Kidney tubule cell (primary cell): ENCODE measurements at regions not wholly inside any gene's neighbourhood (a gene's known extent, or its start where the extent isn't known, plus 50 kb on each side); places are given as distances from the start of the nearest gene placed in this dataset.
"Not testable (repeated sequence)": the region's sequence is repeated elsewhere in the genome, so short reads cannot be mapped to it uniquely, and the experiment has no call there.

Experiments used
- DNase-seq: peaks from one replicate; pipeline ENCODE4 v3.0.0-alpha.2; 2018; ENCODE audit warnings: low spot score

DNA sequence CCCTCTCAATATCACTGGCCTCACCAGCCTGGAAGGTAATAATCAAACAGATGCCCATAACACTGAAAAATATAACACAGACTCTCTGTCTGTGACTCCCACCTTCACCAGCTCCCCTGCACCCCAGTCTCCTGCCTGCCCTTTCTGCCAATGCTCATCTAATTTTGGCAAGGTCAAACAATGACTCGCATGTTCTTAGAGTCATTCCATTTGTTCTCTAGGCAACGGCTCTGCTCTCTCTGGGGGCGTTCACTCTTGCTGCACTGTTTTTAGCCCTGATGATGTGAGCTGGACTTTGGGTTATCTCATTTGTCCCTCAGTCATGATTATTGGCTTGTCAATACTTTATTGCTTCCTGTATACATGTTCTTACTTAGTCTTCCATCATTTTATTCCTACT is 691.8 kb downstream of the FLRT2 start:
- no peak for DNase-seq

DNA sequence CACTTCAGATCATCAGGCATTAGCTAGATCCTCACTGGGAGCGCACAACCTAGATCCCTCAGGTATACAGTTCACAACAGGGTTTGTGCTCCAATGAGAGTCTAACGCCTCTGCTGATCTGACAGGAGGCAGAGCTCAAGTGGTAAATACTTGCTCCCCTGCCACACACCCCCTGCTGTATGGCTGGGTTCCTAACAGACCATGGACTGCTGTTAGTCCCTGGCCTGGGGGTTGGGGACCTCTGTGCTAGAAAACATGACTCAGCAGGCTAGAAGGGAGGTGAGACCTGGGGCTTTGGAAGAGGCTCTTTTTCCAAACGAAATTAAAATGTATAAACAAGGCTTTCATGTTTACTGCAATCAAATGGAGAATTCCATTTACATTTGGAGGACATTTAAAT is 691.1 kb downstream of the FLRT2 start:
- no peak for DNase-seq

DNA sequence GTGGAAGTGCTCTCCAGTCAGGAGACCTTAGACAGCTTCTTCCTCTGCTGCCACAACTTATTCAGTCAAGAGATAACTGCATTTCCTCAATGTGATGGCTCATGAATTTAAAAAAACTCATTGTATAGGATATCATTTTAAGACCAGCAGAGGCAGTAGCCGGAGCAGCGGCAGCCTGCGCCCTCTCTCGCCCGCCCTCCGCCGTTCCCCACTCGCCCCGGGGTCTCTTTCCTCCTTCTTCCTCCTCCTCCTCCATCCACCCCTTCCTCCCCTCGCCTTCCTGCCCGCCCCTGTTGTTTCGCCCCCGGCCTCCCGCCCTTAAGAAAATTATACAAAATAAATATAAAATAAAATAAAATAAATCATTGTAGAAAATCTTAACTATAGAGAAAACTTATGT is 687.6 kb downstream of the FLRT2 start:
- DNase-seq: no peak

DNA sequence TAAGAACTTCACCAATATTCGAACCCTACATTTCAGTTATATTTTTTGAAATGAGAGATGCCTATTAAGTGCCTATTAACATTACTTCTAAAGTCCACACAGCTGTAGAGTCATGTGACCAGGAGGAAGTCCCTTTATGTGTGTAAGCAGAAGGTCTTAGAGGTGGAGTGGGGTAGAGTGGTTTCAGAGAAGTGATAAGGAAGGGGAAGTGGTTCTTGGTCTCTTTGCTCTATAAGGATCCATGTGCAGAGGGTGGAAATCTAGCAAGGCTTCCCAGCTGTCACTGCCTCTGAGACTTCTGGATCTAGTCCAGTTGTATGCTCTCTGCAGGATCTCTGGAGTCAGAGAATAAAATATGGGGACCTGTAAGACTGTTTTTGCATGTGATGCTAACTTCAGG is 673.9 kb downstream of the FLRT2 start:
- no peak for DNase-seq

DNA sequence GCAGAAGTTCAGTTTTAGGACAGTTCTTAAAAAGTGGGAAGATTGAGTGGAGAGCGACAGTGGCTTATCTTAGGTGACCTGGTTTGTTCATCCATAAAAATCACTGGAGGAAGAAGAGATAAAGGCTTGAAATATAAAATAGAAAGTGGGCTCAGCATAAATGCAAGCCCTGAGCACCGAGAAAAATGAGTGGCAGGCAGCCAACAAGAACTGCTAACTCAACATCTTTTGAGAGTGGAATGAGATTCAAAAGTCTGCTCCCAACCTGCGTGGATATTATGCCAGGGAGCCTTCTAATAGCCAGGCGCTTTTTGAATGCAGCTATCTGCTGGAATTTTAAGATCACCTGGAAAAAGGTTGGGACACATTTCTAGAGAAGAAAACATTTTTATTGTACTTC is 666.5 kb downstream of the FLRT2 start:
- DNase-seq: no peak

DNA sequence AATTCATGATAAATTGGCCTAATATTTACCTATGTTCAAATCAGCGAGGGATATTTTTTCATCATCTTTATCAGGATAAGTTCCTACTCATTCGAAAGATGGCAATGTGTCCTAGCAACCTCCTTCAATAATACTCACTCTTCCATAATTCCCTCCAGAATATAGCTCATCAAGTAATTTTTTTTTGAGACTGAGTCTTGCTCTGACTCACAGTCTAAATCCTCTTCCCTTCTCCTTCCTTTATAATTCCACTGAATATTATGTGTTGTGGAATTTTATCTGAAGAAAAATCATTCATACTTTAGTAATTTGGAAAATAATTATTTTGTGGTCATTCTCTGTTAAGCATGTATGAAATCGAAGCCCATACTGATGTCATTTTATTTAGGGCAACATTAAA is 663.8 kb downstream of the FLRT2 start:
- no peak for DNase-seq

DNA sequence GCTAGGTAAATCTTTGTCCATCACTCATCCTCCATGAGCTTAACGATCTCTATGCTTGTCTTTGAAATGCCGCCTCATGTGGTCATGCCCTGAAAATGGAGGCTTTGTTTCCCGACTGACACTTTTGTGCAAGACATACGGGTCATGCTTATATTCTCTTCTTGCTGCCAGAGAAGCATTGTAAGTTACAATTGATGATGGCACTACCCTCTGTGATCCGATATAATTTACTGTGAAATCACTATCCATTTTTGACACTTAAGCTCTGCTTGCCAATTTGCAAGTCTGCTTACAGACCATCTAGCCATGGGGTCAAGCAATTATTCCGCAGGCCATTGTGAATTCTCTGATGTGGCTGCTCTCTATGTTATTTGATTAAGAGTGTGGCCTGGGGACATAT is 650.0 kb downstream of the FLRT2 start:
- DNase-seq: no peak

DNA sequence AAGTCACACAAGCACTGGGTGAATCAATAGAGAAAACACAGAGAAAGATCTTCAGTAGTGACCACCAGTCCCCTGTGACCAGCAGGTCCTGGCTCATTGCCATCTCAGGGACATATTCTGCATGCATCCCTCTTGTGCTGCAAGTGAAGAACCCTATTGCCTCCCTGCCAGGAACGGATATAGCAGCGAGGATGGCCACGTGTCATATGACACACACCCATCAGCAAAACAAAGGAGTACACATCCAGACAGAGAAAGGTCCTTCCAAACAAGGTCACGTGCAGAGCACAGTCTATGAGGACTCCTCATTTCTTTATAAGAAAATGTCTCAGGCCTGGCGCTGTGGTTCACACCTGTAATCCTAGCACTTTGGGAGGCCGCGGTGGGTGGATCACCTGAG is 638.4 kb downstream of the FLRT2 start:
- no peak for DNase-seq

DNA sequence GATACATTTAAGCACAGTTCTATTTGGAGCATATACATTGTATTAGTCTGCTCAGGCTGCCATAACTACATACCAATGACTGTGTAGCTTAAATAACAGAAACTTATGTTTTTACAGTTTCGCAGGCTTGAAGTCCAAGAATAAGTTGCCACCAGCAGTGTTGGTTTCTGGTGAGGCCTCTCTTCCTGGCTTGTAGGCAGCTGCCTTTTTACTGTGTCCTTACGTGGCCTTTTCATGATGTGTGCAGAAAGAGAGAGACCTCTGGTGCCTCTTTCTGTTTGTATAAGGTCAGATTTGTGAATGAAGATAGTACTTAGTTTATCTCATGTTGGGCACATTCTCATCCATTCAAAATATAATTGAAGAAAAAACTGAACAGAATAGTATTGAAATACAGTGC is 636.6 kb downstream of the FLRT2 start:
- no peak for DNase-seq

DNA sequence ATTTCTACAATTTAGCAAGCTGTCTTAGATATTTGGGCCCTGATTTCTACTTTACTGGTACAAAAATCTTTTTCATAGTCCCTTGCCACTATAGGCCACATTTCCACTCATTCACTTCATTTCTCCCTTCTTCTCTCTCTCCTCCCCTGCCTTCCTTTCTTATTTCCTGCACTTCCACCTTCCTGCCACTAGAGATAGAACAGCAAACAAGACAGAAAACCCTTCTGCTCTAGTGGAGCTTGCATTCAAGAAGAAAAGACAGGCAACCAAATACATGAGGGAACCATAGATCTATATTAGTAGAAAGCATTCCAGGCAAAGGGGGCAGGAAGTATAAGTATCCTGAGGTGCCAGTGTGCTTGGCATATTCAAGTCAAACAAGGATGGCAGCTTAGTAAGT is 623.5 kb downstream of the FLRT2 start:
- no peak for DNase-seq

DNA sequence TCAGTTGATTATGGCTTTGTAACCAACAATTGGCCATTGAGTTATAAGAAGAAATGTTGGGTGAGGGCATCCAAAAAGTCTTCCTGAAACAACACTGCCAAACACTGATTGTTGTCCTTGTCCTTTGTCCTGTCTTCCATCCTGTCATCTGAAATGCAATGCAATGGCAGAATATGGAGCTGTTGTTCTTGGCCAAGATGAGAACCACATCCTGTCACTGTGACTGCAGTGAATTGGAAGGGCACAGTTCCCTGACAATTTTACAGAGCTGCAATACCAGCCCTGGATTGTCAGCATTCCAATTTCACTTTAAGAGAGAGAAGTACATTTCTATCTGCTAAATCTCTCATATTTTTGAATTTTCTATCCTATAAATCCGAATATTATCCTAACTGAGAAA is 613.3 kb downstream of the FLRT2 start:
- DNase-seq: no peak

DNA sequence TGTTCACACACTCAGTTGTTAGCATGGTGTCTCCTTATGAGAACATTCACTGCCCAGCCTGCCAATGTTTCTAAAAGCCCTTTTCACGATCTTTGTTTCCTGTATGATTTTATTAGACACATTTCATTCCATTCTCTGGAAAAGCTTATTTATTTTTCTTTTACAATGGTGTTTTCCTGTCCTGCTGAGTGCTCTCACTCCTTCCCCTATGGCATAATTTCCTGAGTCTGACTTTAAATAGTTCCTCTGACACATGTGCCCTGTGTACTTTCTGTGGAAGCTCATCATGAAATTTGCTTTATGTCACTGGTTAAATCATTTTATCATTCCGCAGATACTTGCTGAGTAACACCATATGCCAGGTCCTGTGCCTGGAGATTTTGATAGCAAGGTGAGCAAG is 612.0 kb downstream of the FLRT2 start:
- no peak for DNase-seq

DNA sequence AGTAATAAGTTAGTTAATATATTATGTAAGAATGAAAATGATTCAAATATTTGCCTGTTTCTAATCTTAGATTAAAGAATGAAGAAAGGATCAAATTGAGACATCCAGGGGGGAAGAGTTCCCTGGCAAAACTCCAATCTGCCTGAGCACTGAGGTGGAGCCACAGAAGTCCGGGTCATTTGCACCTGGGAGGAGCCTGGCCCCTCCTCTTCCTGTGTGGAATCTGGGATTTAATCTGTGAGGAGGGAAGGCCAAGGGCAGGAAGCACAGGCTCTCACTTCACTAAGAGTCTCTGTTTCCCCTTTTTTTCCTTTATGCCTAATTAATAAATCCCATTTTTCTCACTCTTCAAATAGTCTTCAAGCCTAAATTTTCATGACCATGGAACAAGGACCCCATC is 599.5 kb downstream of the FLRT2 start:
- no peak for DNase-seq

DNA sequence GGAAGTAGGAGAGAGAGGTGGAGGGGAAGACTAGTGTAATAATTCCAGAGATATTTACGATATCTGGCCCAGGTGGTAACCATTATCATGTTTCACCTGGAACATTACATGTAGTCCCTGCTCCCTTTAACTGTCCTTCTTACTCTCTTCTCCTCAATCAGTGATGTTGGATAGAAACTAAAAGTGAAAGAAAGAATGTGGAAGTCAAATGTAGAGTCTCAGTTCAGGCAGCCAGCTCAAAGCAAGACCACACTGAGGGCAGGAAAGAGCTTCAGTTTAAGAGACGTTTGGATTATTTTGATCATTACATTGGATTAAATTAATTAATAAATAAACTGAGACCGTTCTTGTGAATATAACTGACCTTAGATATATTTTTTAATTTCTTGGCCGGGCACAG is 594.4 kb downstream of the FLRT2 start:
- no peak for DNase-seq

DNA sequence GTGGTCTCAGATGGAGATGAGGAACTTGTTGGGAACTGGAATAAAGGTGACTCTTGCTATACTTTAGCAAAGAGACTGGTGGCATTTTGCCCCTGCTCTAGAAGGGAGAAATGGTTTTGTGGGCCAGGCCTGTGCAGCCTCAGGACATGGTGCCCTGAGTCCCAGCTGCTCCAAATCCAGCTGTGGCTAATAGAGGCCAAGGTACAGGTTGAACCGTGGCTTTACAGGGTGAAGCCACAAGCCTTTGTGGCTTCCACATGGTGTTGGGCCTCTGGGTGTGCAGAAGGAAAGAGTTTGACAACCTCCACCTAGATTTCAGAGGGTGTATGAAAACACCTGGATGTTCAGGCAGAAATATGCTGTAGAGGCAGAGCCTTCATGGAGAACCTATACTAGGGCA is 586.0 kb downstream of the FLRT2 start:
- no peak for DNase-seq

DNA sequence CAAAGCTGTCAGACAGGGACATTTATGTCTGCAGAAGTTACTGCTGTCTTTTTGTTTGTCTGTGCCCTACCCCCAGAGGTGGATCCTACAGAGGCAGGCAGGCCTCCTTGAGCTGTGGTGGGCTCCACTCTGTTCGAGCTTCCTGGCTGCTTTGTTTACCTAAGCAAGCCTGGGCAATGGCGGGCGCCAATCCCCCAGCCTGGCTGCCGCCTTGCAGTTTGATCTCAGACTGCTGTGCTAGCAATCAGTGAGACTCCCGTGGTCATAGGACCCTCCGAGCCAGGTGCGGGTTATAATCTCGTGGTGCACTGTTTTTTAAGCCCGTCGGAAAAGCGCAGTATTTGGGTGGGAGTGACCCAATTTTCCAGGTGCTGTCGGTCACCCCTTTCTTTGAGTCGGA is 580.9 kb downstream of the FLRT2 start:
- not testable (repeated sequence) for DNase-seq

DNA sequence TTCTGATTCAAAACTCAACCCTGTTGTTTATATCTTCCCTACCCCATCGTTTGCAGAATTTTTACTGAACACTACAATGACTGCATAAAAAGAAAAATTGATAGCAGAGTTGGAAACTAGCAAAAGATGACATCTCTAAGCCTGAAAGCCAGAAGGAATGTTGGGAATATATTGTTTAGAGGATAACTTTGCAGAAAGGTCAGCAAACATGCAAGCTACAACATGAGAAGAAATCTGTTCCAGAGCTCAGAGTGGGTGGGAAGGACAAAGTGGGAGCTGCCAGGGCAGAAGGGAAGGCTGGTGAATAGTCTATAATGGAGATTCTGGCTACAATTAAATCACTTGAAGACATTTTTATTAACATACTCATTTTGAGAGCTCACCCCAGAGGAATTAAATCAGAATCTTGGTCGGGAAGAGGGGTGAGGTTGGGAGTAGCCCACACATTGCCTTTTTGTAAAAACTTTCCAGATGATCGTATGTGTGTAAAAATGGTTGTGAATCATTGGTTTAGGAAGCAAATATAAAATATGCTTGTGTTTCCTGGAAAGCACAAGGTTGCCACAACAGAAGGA is 574.8 kb downstream of the FLRT2 start:
- no peak for DNase-seq

DNA sequence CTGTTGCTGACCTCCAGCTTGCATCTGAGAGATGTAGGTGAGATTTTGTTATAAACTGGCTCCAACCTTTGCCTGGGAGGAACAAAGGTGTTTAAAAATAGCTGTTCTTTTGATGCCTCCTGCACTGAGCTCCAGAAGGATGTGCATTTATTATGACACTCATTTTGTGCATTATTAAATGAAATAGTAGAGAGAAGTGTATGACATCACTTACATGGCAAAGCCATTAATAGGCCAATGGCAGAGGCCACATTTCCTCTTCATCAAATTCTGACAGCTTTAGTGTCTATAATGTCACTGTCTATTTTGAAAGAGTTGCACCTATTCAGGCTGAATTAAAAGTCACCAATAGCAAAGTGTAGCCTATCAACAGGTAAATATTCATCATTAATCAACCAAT is 564.6 kb downstream of the FLRT2 start:
- DNase-seq: no peak

DNA sequence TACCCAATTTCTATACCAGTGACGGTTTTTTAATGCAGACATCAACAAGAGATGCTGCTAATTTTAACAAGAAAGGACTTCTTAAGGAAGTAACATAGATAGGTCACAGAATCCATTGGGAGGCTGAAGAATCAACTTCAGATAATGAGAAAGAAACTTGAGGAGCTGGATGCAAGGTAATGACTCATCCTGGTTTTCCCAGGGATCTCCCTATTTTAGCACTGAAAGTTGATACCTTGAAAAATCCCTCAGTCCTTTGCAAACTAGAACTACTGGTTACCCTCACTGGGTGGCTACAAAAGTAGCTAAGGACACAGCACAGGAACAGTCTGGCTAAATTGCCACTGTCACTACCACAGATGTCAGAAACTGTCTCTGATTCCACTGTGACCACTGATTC is 561.9 kb downstream of the FLRT2 start:
- no peak for DNase-seq

DNA sequence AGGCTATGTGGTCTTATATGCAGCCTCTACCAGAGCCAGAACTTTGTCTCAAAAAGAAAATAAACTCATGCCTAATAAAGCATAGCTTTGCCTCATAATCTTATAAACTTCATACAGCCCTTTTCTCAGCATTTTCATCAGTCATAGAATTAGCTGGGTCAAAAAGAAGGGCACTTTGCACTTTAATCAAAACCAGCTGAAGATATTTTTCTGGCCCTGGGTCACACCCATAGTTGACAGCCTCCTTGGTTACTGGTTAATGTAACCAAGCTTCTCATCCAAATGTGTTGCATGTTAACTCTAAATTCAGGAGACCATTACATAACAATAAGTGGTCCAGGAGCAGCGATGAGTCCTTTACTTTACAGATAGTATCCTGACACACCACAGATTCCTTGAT is 558.2 kb downstream of the FLRT2 start:
- DNase-seq: no peak

DNA sequence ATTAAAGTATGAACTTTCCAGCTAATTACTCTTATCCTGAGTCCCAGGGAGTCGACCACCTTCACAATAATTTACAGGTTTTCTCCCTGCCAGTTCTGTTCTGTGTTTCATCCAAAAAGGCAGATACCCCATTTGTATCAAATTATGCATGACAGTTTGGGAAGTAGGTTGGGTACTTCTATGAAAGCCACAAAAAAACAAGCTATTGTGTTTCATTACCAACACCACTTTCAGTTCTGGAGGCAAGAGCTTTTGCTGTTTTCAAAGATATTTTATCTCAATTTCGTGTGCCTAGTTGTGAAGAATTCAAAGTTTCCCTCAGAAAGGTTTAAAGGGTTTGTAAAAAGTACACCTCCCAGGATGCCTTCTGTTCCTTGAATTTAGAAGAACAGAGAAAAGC is 557.4 kb downstream of the FLRT2 start:
- DNase-seq: no peak

DNA sequence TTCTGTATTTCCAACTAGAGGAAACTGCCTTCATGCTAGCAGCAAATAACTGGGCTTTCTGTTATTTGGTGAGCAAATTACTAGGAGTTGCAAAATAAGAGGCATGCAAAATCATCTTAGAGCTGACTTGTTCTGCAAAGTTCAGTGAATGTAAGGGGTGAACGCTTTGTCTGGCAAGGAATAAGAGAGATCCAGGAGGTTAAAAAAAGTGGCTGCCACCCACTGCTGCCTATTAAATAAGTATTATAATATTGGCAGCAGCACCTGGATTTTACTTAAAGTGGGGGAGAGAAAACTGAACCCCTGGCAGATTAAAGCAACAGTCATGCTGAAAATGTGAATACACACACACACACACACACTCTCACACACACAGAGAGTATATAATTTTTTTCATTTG is 557.0 kb downstream of the FLRT2 start:
- no peak for DNase-seq

DNA sequence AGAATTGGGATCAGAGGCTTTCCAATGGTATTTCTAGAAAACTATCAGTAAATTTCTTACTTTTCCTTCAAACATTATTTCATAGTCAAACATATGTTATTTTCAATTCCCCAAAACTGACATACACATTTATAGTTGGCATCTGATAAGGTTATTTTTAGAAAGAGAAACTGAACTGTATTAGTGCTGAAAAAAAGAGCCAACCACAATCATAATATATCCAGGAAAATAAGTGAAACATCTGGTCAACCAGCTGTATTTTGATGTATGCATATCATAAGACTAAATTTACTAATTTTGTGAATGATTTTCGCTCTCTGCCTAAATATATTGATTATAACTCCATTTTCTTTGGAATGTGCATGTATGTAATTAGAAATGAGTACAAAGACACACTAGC is 554.2 kb downstream of the FLRT2 start:
- DNase-seq: no peak

DNA sequence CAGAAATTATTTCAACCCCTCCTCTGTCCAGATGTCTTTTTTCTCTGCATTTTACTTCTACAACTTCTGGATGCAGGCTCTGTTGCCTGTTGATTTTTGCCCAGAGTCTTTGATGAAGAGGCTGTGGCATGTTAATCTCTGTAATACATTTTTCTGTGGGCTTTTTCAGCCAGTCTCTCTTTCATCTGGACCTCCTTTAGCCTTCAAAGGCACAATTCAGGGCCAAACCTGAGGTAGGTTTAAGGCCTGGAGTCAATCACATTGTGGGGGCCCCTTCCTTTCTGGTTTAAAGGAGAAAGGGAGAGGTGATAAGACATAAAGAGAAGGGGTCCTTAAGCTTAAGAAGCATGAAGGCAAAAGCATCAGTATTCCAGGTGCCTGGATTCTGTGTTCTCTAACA is 553.7 kb downstream of the FLRT2 start:
- no peak for DNase-seq
